Stimulated activated CD4-positive, alpha-beta T cell treated with anti-CD3 and anti-CD28 coated beads, Interleukin-2, amount 100 ng/mL, for 24 hours (primary cell): ENCODE measurements at regions not wholly inside any gene's neighbourhood (a gene's known extent, or its start where the extent isn't known, plus 50 kb on each side); places are given as distances from the start of the nearest gene placed in this dataset.

ENCODE experiments used
- DNase-seq, 2 donors: peaks; one replicate each; pipeline ENCODE4 v3.0.0-alpha.2; 2020

- no peak for DNase-seq
Measured at GRCh38 chr17:71315568-71315967, 805.3 kb upstream of the SOX9 start.

- DNase-seq: no peak
Measured at GRCh38 chr17:71316176-71316897, 804.5 kb upstream of the SOX9 start.

- no peak for DNase-seq
Measured at GRCh38 chr17:71320009-71320796, 800.6 kb upstream of the SOX9 start.

DNA sequence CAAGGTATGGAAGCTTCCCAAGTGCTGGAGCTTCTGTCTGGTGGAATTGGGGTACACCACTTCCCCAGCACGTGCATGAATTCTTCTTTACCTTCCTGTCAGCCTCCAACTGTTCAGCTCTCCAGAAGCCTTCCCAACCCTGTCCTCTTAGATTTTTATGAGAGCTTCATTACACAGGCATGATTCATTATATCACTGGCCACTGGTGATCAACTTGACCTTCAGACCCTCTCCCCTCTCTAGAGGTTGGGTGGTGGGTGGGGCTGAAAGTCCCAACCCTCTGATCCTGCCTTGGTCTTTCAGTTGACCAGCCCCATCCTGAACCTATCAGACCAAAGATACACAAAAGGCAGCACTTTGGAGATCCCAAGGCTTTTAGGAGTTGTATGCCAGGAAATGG lies 795.7 kb upstream of the SOX9 start:
- no peak for DNase-seq

GRCh38 chr17:71325886-71326285 lies 794.9 kb upstream of the SOX9 start:
- no peak for DNase-seq

- no peak for DNase-seq
Measured at GRCh38 chr17:71327376-71328059, 793.3 kb upstream of the SOX9 start.

DNA sequence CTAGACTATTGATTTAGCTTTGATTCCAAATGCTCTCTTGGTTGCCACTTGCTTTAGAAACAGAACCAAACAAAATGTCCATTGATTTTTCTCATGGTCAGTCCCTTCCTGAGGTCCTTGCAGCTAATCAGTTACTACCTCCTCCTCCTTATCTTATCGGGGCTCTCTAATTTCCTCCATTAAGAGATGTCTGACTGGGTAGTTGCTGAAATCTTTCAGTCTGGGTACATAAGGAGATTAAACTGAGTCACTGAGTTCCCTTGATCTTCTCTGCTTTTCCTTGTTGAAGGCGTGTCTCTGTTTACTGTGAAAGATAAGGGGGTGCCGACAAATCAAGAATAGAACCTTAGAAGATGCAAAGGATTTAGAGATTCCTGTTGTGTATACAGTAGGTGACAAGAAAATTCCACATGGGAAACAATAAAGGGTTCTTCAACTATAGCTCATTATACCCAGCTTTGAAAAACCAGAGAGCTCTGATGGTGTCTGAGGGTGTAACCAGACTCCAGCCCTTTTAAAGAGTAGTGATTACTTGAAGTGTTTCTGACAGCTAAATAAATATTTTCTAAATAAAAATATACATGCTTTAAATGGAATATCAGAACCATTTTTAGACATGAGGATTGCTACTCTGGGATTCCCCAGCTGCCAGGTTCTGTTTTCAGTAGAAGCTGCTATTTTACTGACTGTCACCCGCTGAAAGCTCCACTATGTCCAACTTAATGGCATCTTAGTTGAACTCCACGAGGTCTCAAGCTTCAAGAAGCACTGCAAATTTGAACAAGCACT lies 791.3 kb upstream of the SOX9 start:
- no peak for DNase-seq

GRCh38 chr17:71330099-71330375 lies 790.8 kb upstream of the SOX9 start:
- no peak for DNase-seq

GRCh38 chr17:71331754-71332325 lies 789.0 kb upstream of the SOX9 start:
- DNase-seq: no peak

GRCh38 chr17:71334048-71334751 lies 786.6 kb upstream of the SOX9 start:
- DNase-seq: no peak

DNA sequence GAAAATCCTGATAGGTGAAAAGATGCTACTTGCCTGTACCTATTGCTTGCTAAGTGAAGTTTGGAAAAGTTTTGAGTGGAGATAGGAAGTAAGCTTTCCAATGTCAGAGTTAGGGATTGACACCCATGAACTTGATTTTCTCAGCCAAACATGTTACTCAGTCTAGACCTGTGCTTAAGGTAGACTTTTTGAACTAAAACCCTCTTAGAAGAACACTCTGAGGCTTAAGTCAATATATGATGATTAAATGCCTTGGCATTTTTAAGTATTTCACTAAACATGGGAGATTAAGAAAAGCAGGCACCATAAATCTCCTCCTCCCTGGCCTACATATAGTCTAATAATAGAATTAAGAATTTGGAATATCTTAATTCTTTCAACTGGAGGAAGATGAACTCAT lies 785.6 kb upstream of the SOX9 start:
- DNase-seq: no peak

- DNase-seq: no peak
Measured at GRCh38 chr17:71337938-71338337, 782.9 kb upstream of the SOX9 start.

DNA sequence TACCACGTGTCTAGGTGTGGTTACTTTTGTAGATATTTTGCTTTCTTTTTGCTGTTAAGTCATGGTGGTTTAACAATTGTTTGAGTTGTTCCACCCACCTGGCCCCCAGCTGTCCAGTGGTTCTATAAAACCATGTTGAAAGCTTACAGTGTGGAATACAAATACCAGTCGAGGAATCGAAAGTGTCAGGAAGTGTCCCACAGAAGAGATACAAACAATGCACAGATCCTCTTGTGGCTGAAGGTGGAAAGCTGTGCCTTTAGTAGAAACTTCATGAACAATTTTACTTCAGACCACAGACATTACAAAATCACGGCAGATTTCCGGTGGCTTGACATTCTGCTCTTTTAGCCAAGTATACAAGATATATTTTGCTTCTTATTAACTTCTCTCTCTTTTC lies 782.4 kb upstream of the SOX9 start:
- no peak for DNase-seq

- no peak for DNase-seq
Measured at GRCh38 chr17:71339206-71339605, 781.6 kb upstream of the SOX9 start.

GRCh38 chr17:71342737-71343136 lies 778.1 kb upstream of the SOX9 start:
- no peak for DNase-seq

- no peak for DNase-seq
Measured at GRCh38 chr17:71349908-71350600, 770.8 kb upstream of the SOX9 start.

- no peak for DNase-seq
Measured at GRCh38 chr17:71360301-71360700, 760.5 kb upstream of the SOX9 start.

DNA sequence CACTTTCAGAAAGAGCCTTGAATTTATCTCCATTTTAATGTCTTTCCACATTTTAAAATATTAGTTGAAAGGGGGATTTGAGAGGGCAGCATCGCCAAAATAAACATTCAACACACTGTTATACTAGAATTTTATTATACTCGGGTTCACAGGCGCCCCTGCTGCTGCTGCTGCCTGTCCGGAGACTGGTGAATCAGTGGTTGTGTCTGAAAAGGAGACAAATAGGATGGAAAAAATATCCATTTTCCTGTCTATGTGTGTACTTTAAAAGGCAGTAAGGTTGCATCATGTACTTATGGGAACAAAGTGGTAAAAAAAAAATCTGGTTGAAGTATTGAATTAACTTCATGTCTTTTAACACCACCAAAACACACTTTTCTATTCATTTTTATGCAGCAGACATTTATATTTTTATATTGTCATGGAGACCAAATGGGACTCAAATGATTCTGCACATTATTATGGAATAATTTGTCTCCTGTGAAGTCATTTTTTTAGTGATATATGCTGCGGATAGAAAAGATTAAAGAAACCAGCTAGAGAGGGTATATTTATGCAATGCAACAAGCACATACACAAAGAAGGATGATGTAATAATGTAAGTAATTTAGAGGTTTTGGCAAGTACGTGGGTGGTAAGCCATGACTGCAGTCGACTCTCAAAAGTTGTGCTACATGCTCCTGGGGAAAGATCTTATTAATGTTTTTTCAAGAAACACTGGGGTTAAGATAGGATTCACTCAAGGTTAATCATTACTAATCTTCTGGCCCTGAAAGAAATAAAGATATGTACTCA lies 759.0 kb upstream of the SOX9 start:
- no peak for DNase-seq

DNA sequence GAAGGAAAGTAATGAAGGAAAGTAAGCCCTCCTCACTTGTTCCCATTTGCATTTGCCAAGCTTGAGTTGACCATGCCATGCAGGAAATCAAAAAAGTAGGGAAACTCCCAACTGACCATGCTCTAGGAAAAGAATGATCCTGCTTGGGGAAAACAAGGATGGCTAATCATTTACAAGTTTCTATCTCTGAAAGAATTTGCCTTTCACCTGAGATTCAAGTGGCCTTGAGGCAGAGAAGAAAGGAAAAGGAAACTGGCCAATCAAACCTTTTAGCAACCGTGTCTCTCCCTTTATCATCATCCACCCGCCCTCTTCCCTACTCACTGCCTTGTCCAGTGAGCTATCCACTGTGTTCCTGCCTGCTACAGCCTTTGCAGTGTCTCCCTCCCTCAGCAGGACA lies 757.2 kb upstream of the SOX9 start:
- no peak for DNase-seq

DNA sequence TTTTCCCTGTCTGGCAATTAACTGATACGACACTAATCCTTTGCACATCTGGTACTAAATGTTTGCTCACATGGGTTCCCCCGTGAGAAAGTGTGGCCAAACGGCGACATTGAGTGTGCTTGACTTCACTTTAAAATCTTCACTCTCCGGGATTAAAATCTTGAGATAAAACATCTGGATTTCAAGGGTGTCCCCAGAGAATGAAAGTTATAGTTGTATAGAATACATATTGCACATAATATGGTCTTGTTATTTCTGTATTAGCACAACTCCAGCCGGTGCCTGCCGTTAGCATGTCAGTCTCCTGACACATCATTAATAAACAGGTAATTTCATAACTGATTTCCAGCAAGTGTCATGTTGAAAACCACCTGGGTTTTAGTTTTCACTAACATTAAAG lies 749.0 kb upstream of the SOX9 start:
- no peak for DNase-seq

- DNase-seq: no peak
Measured at GRCh38 chr17:71375948-71376347, 744.9 kb upstream of the SOX9 start.
